ENCODE measurements at regions not wholly inside any gene's neighbourhood (a gene's known extent, or its start where the extent isn't known, plus 50 kb on each side); places are given as distances from the start of the nearest gene placed in this dataset.
"Not testable (repeated sequence)": the region's sequence is repeated elsewhere in the genome, so short reads cannot be mapped to it uniquely, and the experiment has no call there.

- H3K4me3 ChIP-seq (ENCODE audit: control insufficient read depth, low read depth, low read length): no peak overlapping the region
- no peak for TF ChIP-seq CTCF (IDR thresholded peaks at IDR 0.05; ENCODE audit: control insufficient read depth, insufficient read depth, low read depth, low read length, missing control alignments)
- no peak for DNase-seq (ENCODE audit: low read depth)
These were observed 168.9 kb downstream of the SMAD6 start for GRCh38 chr15:66870880-66871388.

GRCh38 chr15:66872405-66872804 is 170.4 kb downstream of the SMAD6 start:
- DNase-seq (ENCODE audit: low read depth): no peak
- no peak for TF ChIP-seq CTCF (IDR thresholded peaks at IDR 0.05; ENCODE audit: control insufficient read depth, insufficient read depth, low read depth, low read length, missing control alignments)
- H3K4me3 ChIP-seq (ENCODE audit: control insufficient read depth, low read depth, low read length): no peak overlapping the region

GRCh38 chr15:66873331-66873730 is 171.3 kb downstream of the SMAD6 start:
- not testable (repeated sequence) for H3K4me3 ChIP-seq (ENCODE audit: control insufficient read depth, low read depth, low read length); DNase-seq (ENCODE audit: low read depth)

- no peak overlapping the region for H3K4me3 ChIP-seq (ENCODE audit: control insufficient read depth, low read depth, low read length)
- no peak for TF ChIP-seq CTCF (IDR thresholded peaks at IDR 0.05; ENCODE audit: control insufficient read depth, insufficient read depth, low read depth, low read length, missing control alignments)
- DNase-seq (ENCODE audit: low read depth): no peak
These were observed 171.8 kb downstream of the SMAD6 start for GRCh38 chr15:66873856-66874255.

- TF ChIP-seq CTCF (IDR thresholded peaks at IDR 0.05; ENCODE audit: control insufficient read depth, insufficient read depth, low read depth, low read length, missing control alignments): no peak
- no peak for DNase-seq (ENCODE audit: low read depth)
- H3K4me3 ChIP-seq (ENCODE audit: control insufficient read depth, low read depth, low read length): no peak overlapping the region
These were observed 173.8 kb downstream of the SMAD6 start for GRCh38 chr15:66875588-66876420.

GRCh38 chr15:66876421-66876730 is 174.3 kb downstream of the SMAD6 start:
- TF ChIP-seq CTCF (IDR thresholded peaks at IDR 0.05; ENCODE audit: control insufficient read depth, insufficient read depth, low read depth, low read length, missing control alignments): no peak
- no peak overlapping the region for H3K4me3 ChIP-seq (ENCODE audit: control insufficient read depth, low read depth, low read length)
- no peak for DNase-seq (ENCODE audit: low read depth)

- no peak for DNase-seq (ENCODE audit: low read depth)
- H3K4me3 ChIP-seq (ENCODE audit: control insufficient read depth, low read depth, low read length): no peak overlapping the region
- no peak for TF ChIP-seq CTCF (IDR thresholded peaks at IDR 0.05; ENCODE audit: control insufficient read depth, insufficient read depth, low read depth, low read length, missing control alignments)
These were observed 174.9 kb downstream of the SMAD6 start for GRCh38 chr15:66876731-66877476.
